ENCODE measurements at regions not wholly inside any gene's neighbourhood (a gene's known extent, or its start where the extent isn't known, plus 50 kb on each side); places are given as distances from the start of the nearest gene placed in this dataset.

DNA sequence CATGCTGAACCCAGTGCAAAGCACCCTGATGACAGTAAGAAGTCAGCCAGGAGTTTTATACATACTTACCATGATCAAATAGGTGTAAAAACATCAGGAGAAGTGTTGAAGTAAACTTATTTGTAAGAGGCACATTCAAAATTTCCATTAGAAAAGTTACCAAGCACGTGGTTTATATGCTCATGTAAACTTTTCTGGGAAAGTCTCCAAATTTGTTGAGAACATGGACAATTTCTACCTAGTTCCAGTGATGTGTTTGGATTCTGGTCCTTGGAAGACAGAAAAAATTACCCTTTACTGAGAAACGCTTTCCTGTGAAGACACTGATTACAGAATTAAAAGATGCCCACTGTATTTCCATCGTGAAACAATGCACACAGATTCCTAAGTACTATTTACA, 288.9 kb upstream of the CDH4 start:
- no peak for TF ChIP-seq EZH2 (IDR thresholded peaks at IDR 0.05; ENCODE audit: insufficient read depth, low read length)
- TF ChIP-seq, protein P1, sequence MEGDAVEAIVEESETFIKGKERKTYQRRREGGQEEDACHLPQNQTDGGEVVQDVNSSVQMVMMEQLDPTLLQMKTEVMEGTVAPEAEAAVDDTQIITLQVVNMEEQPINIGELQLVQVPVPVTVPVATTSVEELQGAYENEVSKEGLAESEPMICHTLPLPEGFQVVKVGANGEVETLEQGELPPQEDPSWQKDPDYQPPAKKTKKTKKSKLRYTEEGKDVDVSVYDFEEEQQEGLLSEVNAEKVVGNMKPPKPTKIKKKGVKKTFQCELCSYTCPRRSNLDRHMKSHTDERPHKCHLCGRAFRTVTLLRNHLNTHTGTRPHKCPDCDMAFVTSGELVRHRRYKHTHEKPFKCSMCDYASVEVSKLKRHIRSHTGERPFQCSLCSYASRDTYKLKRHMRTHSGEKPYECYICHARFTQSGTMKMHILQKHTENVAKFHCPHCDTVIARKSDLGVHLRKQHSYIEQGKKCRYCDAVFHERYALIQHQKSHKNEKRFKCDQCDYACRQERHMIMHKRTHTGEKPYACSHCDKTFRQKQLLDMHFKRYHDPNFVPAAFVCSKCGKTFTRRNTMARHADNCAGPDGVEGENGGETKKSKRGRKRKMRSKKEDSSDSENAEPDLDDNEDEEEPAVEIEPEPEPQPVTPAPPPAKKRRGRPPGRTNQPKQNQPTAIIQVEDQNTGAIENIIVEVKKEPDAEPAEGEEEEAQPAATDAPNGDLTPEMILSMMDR (IDR thresholded peaks at IDR 0.05; ENCODE audit: insufficient read depth, low read depth, low read length) = no peak
- H3K9me3 ChIP-seq (ENCODE audit: insufficient read depth, low read depth, low read length) = no peaks in the 10 kb centered on the region
- peaks cover 65% of the 10 kb centered on the region for H3K27me3 Mint-ChIP-seq (ENCODE audit: low read depth, unreplicated experiment)

DNA sequence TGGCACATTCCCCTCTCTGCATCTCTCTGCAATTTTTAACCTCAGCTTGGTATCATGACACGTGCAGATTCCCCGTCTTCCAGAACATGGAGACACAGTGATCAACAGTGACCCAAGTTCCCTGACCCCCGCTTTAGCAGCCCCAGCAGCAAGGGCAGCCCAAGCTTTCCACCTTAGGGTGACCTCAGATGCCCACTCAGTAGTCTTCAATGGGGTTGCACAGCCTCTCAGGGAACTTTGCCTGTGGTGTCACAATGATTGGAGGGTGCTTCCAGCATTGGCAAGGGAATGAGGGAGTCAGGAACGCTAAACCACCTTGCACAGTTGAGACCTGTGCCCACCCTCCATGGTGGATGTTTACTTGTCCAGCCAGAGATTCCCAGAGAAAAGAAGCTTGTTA, 287.1 kb upstream of the CDH4 start:
- no peak for FAIRE-seq
- H3K4me3 Mint-ChIP-seq (ENCODE audit: unreplicated experiment) = no peak overlapping the region
- H3K4me1 Mint-ChIP-seq (ENCODE audit: low read depth, unreplicated experiment) = no peaks in the 10 kb centered on the region

More for the DNA sequence above, 288.9 kb upstream of the CDH4 start:
- Histone ChIP-seq H3K27me3 (ENCODE audit: insufficient read depth, low read length) (no peaks in the 10 kb centered on the region), H2AFZ (ENCODE audit: low read depth, low read length) (no peak overlapping the region), H3K36me3 (ENCODE audit: insufficient read depth, low read length) (no peaks in the 10 kb centered on the region), H4K20me1 (ENCODE audit: insufficient read depth, low read length) (no peaks in the 10 kb centered on the region), H3K27ac (ENCODE audit: low read depth, low read length) (no peak overlapping the region), H3K79me2 (ENCODE audit: insufficient read depth, low read length) (no peaks in the 10 kb centered on the region), H3K4me1 (ENCODE audit: insufficient read depth, low read length) (no peaks in the 10 kb centered on the region), H3K9ac (ENCODE audit: low read length) (no peak overlapping the region), H3K4me3 (ENCODE audit: insufficient read depth, low read depth, low read length) (no peak overlapping the region), H3K4me2 (ENCODE audit: low read length) (no peak overlapping the region)
- Mint-ChIP-seq H3K9me3 (ENCODE audit: unreplicated experiment) (no peaks in the 10 kb centered on the region), H3K36me3 (ENCODE audit: low read depth, unreplicated experiment) (no peaks in the 10 kb centered on the region), H3K4me1 (ENCODE audit: low read depth, unreplicated experiment) (no peaks in the 10 kb centered on the region), H3K27ac (ENCODE audit: unreplicated experiment) (no peak overlapping the region), H3K4me3 (ENCODE audit: unreplicated experiment) (no peak overlapping the region)
- no peak for DNase-seq (ENCODE audit: low read depth)
- FAIRE-seq = no peak

GRCh38 chr20:60966031-60966430, 286.0 kb upstream of the CDH4 start:
- H3K36me3 Mint-ChIP-seq (ENCODE audit: low read depth, unreplicated experiment) = no peaks in the 10 kb centered on the region
- H3K27ac ChIP-seq (ENCODE audit: low read depth, low read length) = no peak overlapping the region
- H2AFZ ChIP-seq (ENCODE audit: low read depth, low read length) = no peak overlapping the region
- H3K4me2 ChIP-seq (ENCODE audit: low read length) = no peak overlapping the region
- peaks cover 8% of the 10 kb centered on the region for H3K9me3 ChIP-seq (ENCODE audit: insufficient read depth, low read depth, low read length)
- H3K79me2 ChIP-seq (ENCODE audit: insufficient read depth, low read length) = no peaks in the 10 kb centered on the region
- H3K9ac ChIP-seq (ENCODE audit: low read length) = no peak overlapping the region
- no peak for DNase-seq (ENCODE audit: low read depth)
- no peaks in the 10 kb centered on the region for H3K4me1 ChIP-seq (ENCODE audit: insufficient read depth, low read length)
- H3K27me3 Mint-ChIP-seq (ENCODE audit: low read depth, unreplicated experiment) = peaks cover 58% of the 10 kb centered on the region
- H3K36me3 ChIP-seq (ENCODE audit: insufficient read depth, low read length) = no peaks in the 10 kb centered on the region
- no peak overlapping the region for H3K4me3 Mint-ChIP-seq (ENCODE audit: unreplicated experiment)
- no peak overlapping the region for H3K4me3 ChIP-seq (ENCODE audit: insufficient read depth, low read depth, low read length)
- peaks cover 3% of the 10 kb centered on the region for H3K9me3 Mint-ChIP-seq (ENCODE audit: unreplicated experiment)
- H3K27ac Mint-ChIP-seq (ENCODE audit: unreplicated experiment) = no peak overlapping the region
- H3K4me1 Mint-ChIP-seq (ENCODE audit: low read depth, unreplicated experiment) = no peaks in the 10 kb centered on the region
- TF ChIP-seq EZH2 (IDR thresholded peaks at IDR 0.05; ENCODE audit: insufficient read depth, low read length) = no peak
- TF ChIP-seq, protein P1 (IDR thresholded peaks at IDR 0.05; ENCODE audit: insufficient read depth, low read depth, low read length) = no peak
- no peaks in the 10 kb centered on the region for H4K20me1 ChIP-seq (ENCODE audit: insufficient read depth, low read length)
- H3K27me3 ChIP-seq (ENCODE audit: insufficient read depth, low read length) = no peaks in the 10 kb centered on the region
- FAIRE-seq = no peak

More for the DNA sequence above, 287.1 kb upstream of the CDH4 start:
- Histone ChIP-seq H3K79me2 (ENCODE audit: insufficient read depth, low read length) (no peaks in the 10 kb centered on the region), H3K4me2 (ENCODE audit: low read length) (no peak overlapping the region), H3K36me3 (ENCODE audit: insufficient read depth, low read length) (no peaks in the 10 kb centered on the region), H3K4me1 (ENCODE audit: insufficient read depth, low read length) (no peaks in the 10 kb centered on the region), H3K9me3 (ENCODE audit: insufficient read depth, low read depth, low read length) (peaks cover 8% of the 10 kb centered on the region), H3K9ac (ENCODE audit: low read length) (no peak overlapping the region), H4K20me1 (ENCODE audit: insufficient read depth, low read length) (no peaks in the 10 kb centered on the region), H3K27ac (ENCODE audit: low read depth, low read length) (no peak overlapping the region), H3K4me3 (ENCODE audit: insufficient read depth, low read depth, low read length) (no peak overlapping the region), H2AFZ (ENCODE audit: low read depth, low read length) (no peak overlapping the region), H3K27me3 (ENCODE audit: insufficient read depth, low read length) (no peaks in the 10 kb centered on the region)
- H3K27me3 Mint-ChIP-seq (ENCODE audit: low read depth, unreplicated experiment) = peaks cover 62% of the 10 kb centered on the region
- no peak for TF ChIP-seq EZH2 (IDR thresholded peaks at IDR 0.05; ENCODE audit: insufficient read depth, low read length)
- TF ChIP-seq, protein P1 (IDR thresholded peaks at IDR 0.05; ENCODE audit: insufficient read depth, low read depth, low read length) = no peak
- peaks cover 3% of the 10 kb centered on the region for H3K9me3 Mint-ChIP-seq (ENCODE audit: unreplicated experiment)
- H3K36me3 Mint-ChIP-seq (ENCODE audit: low read depth, unreplicated experiment) = no peaks in the 10 kb centered on the region
- no peak for DNase-seq (ENCODE audit: low read depth)
- no peak overlapping the region for H3K27ac Mint-ChIP-seq (ENCODE audit: unreplicated experiment)

Data from astrocyte (in vitro differentiated cells and primary cell).